Dendritic cell treated with granulocyte-macrophage colony-stimulating factor and Interleukin-4, amounts not matched to agents 40 ng/mL and 50 ng/mL, for 4 days (primary cell): ENCODE measurements at regions not wholly inside any gene's neighbourhood (a gene's known extent, or its start where the extent isn't known, plus 50 kb on each side); places are given as distances from the start of the nearest gene placed in this dataset.

Experiments used
- H3K27ac Mint-ChIP-seq: one replicate; pipeline ENCODE4 v1.8.0; 2022; ENCODE audit warnings: mild to moderate bottlenecking, mixed read lengths
- H3K27me3 Mint-ChIP-seq: one replicate; pipeline ENCODE4 v1.8.0; 2022; ENCODE audit warnings: mild to moderate bottlenecking, mixed read lengths
- H3K36me3 Mint-ChIP-seq: one replicate; pipeline ENCODE4 v1.8.0; 2022; ENCODE audit warnings: low read depth, mixed read lengths
- H3K4me1 Mint-ChIP-seq: one replicate; pipeline ENCODE4 v1.8.0; 2022; ENCODE audit warnings: low read depth, mixed read lengths
- H3K4me3 Mint-ChIP-seq: one replicate; pipeline ENCODE4 v1.8.0; 2022; ENCODE audit warnings: mild to moderate bottlenecking, moderate library complexity, mixed read lengths
- H3K9me3 Mint-ChIP-seq: one replicate; pipeline ENCODE4 v1.8.0; 2022; ENCODE audit warnings: mixed read lengths
- intact Hi-C: fragments of 100-400 bp; cut with micrococcal nuclease; formaldehyde crosslinking; loops from one replicate; pipeline ENCODE4 v1.15.0; 2022

DNA sequence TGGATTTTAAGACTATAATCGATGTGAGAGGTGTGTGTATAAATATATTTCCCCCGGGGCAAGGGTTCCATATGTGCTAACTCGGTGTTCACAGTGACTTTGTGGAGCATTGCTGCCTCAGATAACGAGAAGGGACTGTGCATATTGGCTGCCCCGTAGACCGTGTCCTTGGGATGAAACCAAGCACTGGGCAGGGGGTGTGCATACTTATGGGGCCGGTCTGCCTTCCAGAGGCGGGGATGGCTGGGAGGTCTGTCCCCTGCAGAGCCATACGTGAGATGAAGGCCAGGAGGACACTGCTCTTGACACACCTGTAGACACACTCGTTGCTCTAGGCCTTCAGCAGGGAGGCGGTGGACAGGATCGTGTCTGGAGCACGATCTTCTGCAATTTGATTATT lies 56.0 kb upstream of the ZNF354A start:
- Mint-ChIP-seq H3K4me3 (no peak overlapping the region), H3K4me1 (peaks cover 8% of the 10 kb centered on the region), H3K27me3 (peaks cover 1% of the 10 kb centered on the region), H3K36me3 (no peaks in the 10 kb centered on the region), H3K27ac (no peak overlapping the region), H3K9me3 (no peaks in the 10 kb centered on the region)
- intact Hi-C loops: no loop called here

GRCh38 chr5:178785999-178786398 lies 55.5 kb upstream of the ZNF354A start:
- Mint-ChIP-seq H3K4me3 (no peak overlapping the region), H3K27ac (no peak overlapping the region), H3K9me3 (no peaks in the 10 kb centered on the region), H3K4me1 (peaks cover 12% of the 10 kb centered on the region), H3K36me3 (no peaks in the 10 kb centered on the region), H3K27me3 (peaks cover 1% of the 10 kb centered on the region)
- intact Hi-C loops: no loop called here

DNA sequence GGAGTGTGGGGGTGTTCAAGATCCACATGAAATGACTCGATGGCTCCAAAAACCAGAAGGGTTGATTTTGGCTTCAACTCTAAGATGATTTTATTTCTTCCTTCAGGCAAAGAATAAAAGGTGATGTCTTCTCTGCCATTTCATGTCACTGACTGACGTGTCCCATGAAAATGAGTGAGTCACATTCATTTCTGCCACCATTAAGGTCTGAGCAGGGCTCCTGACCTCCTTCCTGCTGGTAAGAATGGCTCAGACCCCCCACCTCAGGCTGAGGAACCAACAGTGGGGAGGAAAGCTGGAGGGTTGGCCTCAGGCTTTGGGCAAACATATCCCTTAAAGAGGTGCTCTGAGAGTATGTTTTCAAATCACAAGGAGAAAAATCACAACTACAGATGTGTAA lies 53.9 kb upstream of the ZNF354A start:
- H3K36me3 Mint-ChIP-seq: no peaks in the 10 kb centered on the region
- H3K27ac Mint-ChIP-seq: no peak overlapping the region
- peaks cover 1% of the 10 kb centered on the region for H3K27me3 Mint-ChIP-seq
- no peaks in the 10 kb centered on the region for H3K9me3 Mint-ChIP-seq
- intact Hi-C loops: no loop called here
- no peak overlapping the region for H3K4me3 Mint-ChIP-seq
- H3K4me1 Mint-ChIP-seq: peaks cover 11% of the 10 kb centered on the region

DNA sequence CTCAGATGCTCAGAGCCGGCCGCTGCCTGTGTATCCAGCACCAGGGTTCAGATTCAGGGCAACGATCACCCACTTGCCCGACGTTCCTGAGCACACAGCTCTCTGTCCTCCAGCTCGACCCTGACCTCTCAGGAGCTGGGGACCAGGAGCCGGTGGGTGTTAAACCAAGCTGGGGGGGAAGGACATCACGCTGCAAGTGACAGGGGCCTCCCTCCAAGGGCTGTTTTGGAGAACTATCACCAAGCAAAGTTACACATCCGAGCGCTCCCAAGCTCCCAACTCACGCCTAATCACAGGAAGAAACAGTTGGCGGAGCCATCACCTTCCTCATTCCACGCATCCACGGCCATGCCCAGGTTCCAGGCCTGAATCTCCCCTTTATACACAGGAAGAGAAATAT lies 51.5 kb upstream of the ZNF354A start:
- intact Hi-C loops: no loop called here
- no peak overlapping the region for H3K4me3 Mint-ChIP-seq
- no peaks in the 10 kb centered on the region for H3K9me3 Mint-ChIP-seq
- H3K4me1 Mint-ChIP-seq: peaks cover 26% of the 10 kb centered on the region
- H3K27me3 Mint-ChIP-seq: no peaks in the 10 kb centered on the region
- no peak overlapping the region for H3K27ac Mint-ChIP-seq
- H3K36me3 Mint-ChIP-seq: no peaks in the 10 kb centered on the region

GRCh38 chr5:178780581-178781498 lies 50.4 kb upstream of the ZNF354A start:
- no peak overlapping the region for H3K27ac Mint-ChIP-seq
- no peaks in the 10 kb centered on the region for H3K36me3 Mint-ChIP-seq
- H3K4me1 Mint-ChIP-seq: peaks cover 32% of the 10 kb centered on the region
- no peaks in the 10 kb centered on the region for H3K9me3 Mint-ChIP-seq
- intact Hi-C loops: no loop called here
- no peak overlapping the region for H3K4me3 Mint-ChIP-seq
- H3K27me3 Mint-ChIP-seq: no peaks in the 10 kb centered on the region
